Neural progenitor cell (in vitro differentiated cells): ENCODE measurements at regions not wholly inside any gene's neighbourhood (a gene's known extent, or its start where the extent isn't known, plus 50 kb on each side); places are given as distances from the start of the nearest gene placed in this dataset.

Experiments
- DNase-seq: peaks from one replicate; pipeline ENCODE4 v3.0.0-alpha.2; 2016; ENCODE audit warnings: low spot score
- H2AFZ ChIP-seq: fragments of 200-600 bp; sonication (generic); replicated peaks from 2 replicates; pipeline ENCODE4 v1.6.1; 2016; ENCODE audit warnings: antibody characterized with exemption
- H3F3A ChIP-seq: fragments of 200-600 bp; sonication (generic); 2 replicates; pipeline ENCODE4 v1.6.1; 2016; ENCODE audit warnings: antibody characterized with exemption, low read depth
- H3K27ac ChIP-seq: fragments of 200-600 bp; sonication (generic); 2 replicates; pipeline ENCODE4 v1.5.1; 2016; ENCODE audit warnings: mild to moderate bottlenecking
- H3K27me3 ChIP-seq: fragments of 200-600 bp; sonication (generic); 2 replicates; pipeline ENCODE4 v1.6.1; 2016; ENCODE audit warnings: mild to moderate bottlenecking, moderate library complexity
- H3K36me3 ChIP-seq: fragments of 200-600 bp; sonication (generic); 2 replicates; pipeline ENCODE4 v1.5.1; 2016
- H3K4me1 ChIP-seq: fragments of 200-600 bp; sonication (generic); 2 replicates; pipeline ENCODE4 v1.6.1; 2016; ENCODE audit warnings: mixed run types
- H3K4me2 ChIP-seq: fragments of 200-600 bp; sonication (generic); 2 replicates; pipeline ENCODE4 v1.6.1; 2016
- H3K4me3 ChIP-seq: fragments of 200-600 bp; sonication (generic); 2 replicates; pipeline ENCODE4 v1.5.1; 2016
- H3K79me2 ChIP-seq: fragments of 200-600 bp; sonication (generic); 2 replicates; pipeline ENCODE4 v1.6.1; 2016; ENCODE audit warnings: low read depth
- H3K9ac ChIP-seq: fragments of 200-600 bp; sonication (generic); 2 replicates; pipeline ENCODE4 v1.6.1; 2016
- H3K9me3 ChIP-seq: fragments of 200-600 bp; sonication (generic); 2 replicates; pipeline ENCODE4 v1.5.1; 2016; ENCODE audit warnings: low read depth
- H4K20me1 ChIP-seq: fragments of 200-600 bp; sonication (generic); 2 replicates; pipeline ENCODE4 v1.6.1; 2016; ENCODE audit warnings: low read depth
- H3K27ac Mint-ChIP-seq: 3 replicates; pipeline ENCODE4 v1.8.0; 2021; ENCODE audit warnings: mixed read lengths
- H3K27me3 Mint-ChIP-seq: 2 replicates; pipeline ENCODE4 v1.8.0; 2022; ENCODE audit warnings: low read depth, mild to moderate bottlenecking, inconsistent platforms, moderate library complexity, mixed read lengths; ENCODE audit not compliant: insufficient read depth
- H3K36me3 Mint-ChIP-seq: 3 replicates; pipeline ENCODE4 v1.8.0; 2021; ENCODE audit warnings: mixed read lengths
- H3K4me1 Mint-ChIP-seq: 3 replicates; pipeline ENCODE4 v1.8.0; 2021; ENCODE audit warnings: mixed read lengths
- H3K4me3 Mint-ChIP-seq: 3 replicates; pipeline ENCODE4 v1.8.0; 2021; ENCODE audit warnings: mild to moderate bottlenecking, moderate library complexity, mixed read lengths
- H3K9me3 Mint-ChIP-seq: 3 replicates; pipeline ENCODE4 v1.8.0; 2020; ENCODE audit warnings: mixed read lengths
- CTCF ChIP-seq: fragments of 200-600 bp; sonication (generic); IDR thresholded peaks from 2 replicates; pipeline ENCODE4 v1.5.1; 2017; ENCODE audit warnings: antibody characterized with exemption, mild to moderate bottlenecking
- EZH2 ChIP-seq: fragments of 200-600 bp; sonication (generic); IDR thresholded peaks from 2 replicates; pipeline ENCODE4 v1.6.1; 2017; ENCODE audit warnings: antibody characterized with exemption, mild to moderate bottlenecking, moderate library complexity
- EZH2phosphoT487 ChIP-seq: fragments of 200-600 bp; sonication (generic); IDR thresholded peaks from 2 replicates; pipeline ENCODE4 v1.6.1; 2017; ENCODE audit warnings: antibody characterized with exemption

- H3K9me3 Mint-ChIP-seq: no peaks in the 10 kb centered on the region
- H3K4me3 ChIP-seq: no peak overlapping the region
- no peaks in the 10 kb centered on the region for H3K4me1 ChIP-seq
- H2AFZ ChIP-seq: no peak overlapping the region
- H3K4me1 Mint-ChIP-seq: peaks cover 5% of the 10 kb centered on the region
- no peak overlapping the region for H3K27ac ChIP-seq
- H3K27ac Mint-ChIP-seq: no peak overlapping the region
- H3K36me3 Mint-ChIP-seq: no peaks in the 10 kb centered on the region
- no peaks in the 10 kb centered on the region for H3K27me3 ChIP-seq
- no peaks in the 10 kb centered on the region for H3K27me3 Mint-ChIP-seq
- H3K4me3 Mint-ChIP-seq: no peak overlapping the region
- H3K79me2 ChIP-seq: no peaks in the 10 kb centered on the region
- no peaks in the 10 kb centered on the region for H3F3A ChIP-seq
- no peak for TF ChIP-seq CTCF
- TF ChIP-seq EZH2: no peak
- TF ChIP-seq EZH2phosphoT487: no peak
- no peaks in the 10 kb centered on the region for H3K9me3 ChIP-seq
- H4K20me1 ChIP-seq: no peaks in the 10 kb centered on the region
- no peak overlapping the region for H3K4me2 ChIP-seq
- DNase-seq: no peak
- H3K9ac ChIP-seq: no peak overlapping the region
- no peaks in the 10 kb centered on the region for H3K36me3 ChIP-seq
Measured at GRCh38 chr19:32200312-32201038, 144.9 kb upstream of the ZNF507 start.

GRCh38 chr19:32201211-32201610, 144.2 kb upstream of the ZNF507 start:
- peaks cover 5% of the 10 kb centered on the region for H3K4me1 Mint-ChIP-seq
- Histone ChIP-seq H3K9ac (no peak overlapping the region), H3K4me3 (no peak overlapping the region), H2AFZ (no peak overlapping the region), H3F3A (no peaks in the 10 kb centered on the region), H3K79me2 (no peaks in the 10 kb centered on the region), H3K9me3 (no peaks in the 10 kb centered on the region), H3K4me1 (no peaks in the 10 kb centered on the region), H3K27me3 (no peaks in the 10 kb centered on the region), H3K36me3 (no peaks in the 10 kb centered on the region), H3K27ac (no peak overlapping the region), H3K4me2 (no peak overlapping the region), H4K20me1 (no peaks in the 10 kb centered on the region)
- no peaks in the 10 kb centered on the region for H3K9me3 Mint-ChIP-seq
- no peaks in the 10 kb centered on the region for H3K36me3 Mint-ChIP-seq
- no peak for TF ChIP-seq CTCF
- no peak for TF ChIP-seq EZH2phosphoT487
- no peak for TF ChIP-seq EZH2
- no peak overlapping the region for H3K4me3 Mint-ChIP-seq
- H3K27me3 Mint-ChIP-seq: no peaks in the 10 kb centered on the region
- no peak for DNase-seq
- no peak overlapping the region for H3K27ac Mint-ChIP-seq

GRCh38 chr19:32201636-32202051, 143.8 kb upstream of the ZNF507 start:
- Histone ChIP-seq H3K27me3 (no peaks in the 10 kb centered on the region), H2AFZ (no peak overlapping the region), H3K4me2 (no peak overlapping the region), H4K20me1 (no peaks in the 10 kb centered on the region), H3F3A (no peaks in the 10 kb centered on the region), H3K4me1 (no peaks in the 10 kb centered on the region), H3K27ac (no peak overlapping the region), H3K79me2 (no peaks in the 10 kb centered on the region), H3K4me3 (no peak overlapping the region), H3K36me3 (no peaks in the 10 kb centered on the region), H3K9ac (no peak overlapping the region), H3K9me3 (no peaks in the 10 kb centered on the region)
- Mint-ChIP-seq H3K27ac (no peak overlapping the region), H3K27me3 (no peaks in the 10 kb centered on the region), H3K4me3 (no peak overlapping the region), H3K36me3 (no peaks in the 10 kb centered on the region), H3K9me3 (no peaks in the 10 kb centered on the region), H3K4me1 (peaks cover 5% of the 10 kb centered on the region)
- TF ChIP-seq CTCF (no peak), EZH2 (no peak), EZH2phosphoT487 (no peak)
- peak; percentile 21 for DNase-seq
